Skeletal muscle tissue (tissue), 3 donors: ENCODE measurements at regions not wholly inside any gene's neighbourhood (a gene's known extent, or its start where the extent isn't known, plus 50 kb on each side); places are given as distances from the start of the nearest gene placed in this dataset.

ENCODE experiments used
- H3K27ac ChIP-seq: one replicate; pipeline ENCODE4 v1.7.0; 2013; ENCODE audit warnings: mild to moderate bottlenecking, low read depth, low read length, inconsistent platforms
- H3K27me3 ChIP-seq, 3 donors: one replicate each; pipeline ENCODE4 v1.7.0; 2013; ENCODE audit warnings: low read length in 3 of 3; ENCODE audit not compliant: control insufficient read depth in 3 of 3, insufficient read depth in 3 of 3
- H3K36me3 ChIP-seq, 3 donors: one replicate each; pipeline ENCODE4 v1.7.0; 2013; ENCODE audit warnings: low read length in 3 of 3; ENCODE audit not compliant: control insufficient read depth in 3 of 3, insufficient read depth in 3 of 3
- H3K4me1 ChIP-seq, 3 donors: one replicate each; pipeline ENCODE4 v1.7.0; 2013; ENCODE audit warnings: low read length in 3 of 3, mild to moderate bottlenecking in 3 of 3; ENCODE audit not compliant: control insufficient read depth in 3 of 3, insufficient read depth in 3 of 3
- H3K4me3 ChIP-seq, 3 donors: one replicate each; pipeline ENCODE4 v1.7.0; 2013; ENCODE audit warnings: low read length in 3 of 3
- H3K9ac ChIP-seq, 3 donors: one replicate each; pipeline ENCODE4 v1.7.0; 2013; ENCODE audit warnings: low read length in 3 of 3, mild to moderate bottlenecking in 3 of 3, moderate library complexity in 2 of 3, low read depth in 1 of 3
- H3K9me3 ChIP-seq, 3 donors: one replicate each; pipeline ENCODE4 v1.7.0; 2013; ENCODE audit warnings: low read length in 3 of 3; ENCODE audit not compliant: control insufficient read depth in 3 of 3
- donor health status: Osteomylitis.

DNA sequence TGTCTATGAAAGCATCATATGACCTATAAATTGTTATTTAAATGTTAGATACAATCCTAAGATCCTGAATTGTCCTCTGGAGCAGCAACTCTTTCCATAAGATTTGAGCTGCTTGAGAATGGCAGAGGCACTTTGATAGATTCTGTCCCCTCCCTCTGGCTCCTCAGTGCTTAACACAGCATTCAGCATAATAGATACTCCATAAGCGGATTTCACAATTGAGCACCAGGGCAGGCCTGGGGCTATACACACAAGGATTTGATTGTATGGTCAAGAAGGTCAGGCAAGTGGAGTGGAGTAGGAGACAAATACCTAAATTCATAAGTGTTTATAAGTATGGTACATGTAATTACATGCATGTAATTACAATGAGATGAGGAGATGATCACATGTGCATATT, 96.3 kb downstream of the FOXD1 start:
- H3K36me3 ChIP-seq: no peaks in the 10 kb centered on the region
- peaks cover 3 to 8% (median 6%) of the 10 kb centered on the region in 3 donors for H3K27me3 ChIP-seq
- H3K9me3 ChIP-seq: peaks cover 0 to 2% (median 0%) of the 10 kb centered on the region in 3 donors
- H3K4me1 ChIP-seq: no peaks in the 10 kb centered on the region
- H3K4me3 ChIP-seq: no peak overlapping the region
- no peak overlapping the region for H3K27ac ChIP-seq
- H3K9ac ChIP-seq: no peak overlapping the region

- Histone ChIP-seq H3K9me3 (peaks cover 0 to 2% (median 0%) of the 10 kb centered on the region in 3 donors), H3K4me3 (no peak overlapping the region), H3K27me3 (peaks cover 3 to 8% (median 6%) of the 10 kb centered on the region in 3 donors), H3K36me3 (no peaks in the 10 kb centered on the region), H3K9ac (no peak overlapping the region), H3K4me1 (no peaks in the 10 kb centered on the region), H3K27ac (no peak overlapping the region)
Observed at GRCh38 chr5:73351593-73351992, 97.0 kb downstream of the FOXD1 start.

DNA sequence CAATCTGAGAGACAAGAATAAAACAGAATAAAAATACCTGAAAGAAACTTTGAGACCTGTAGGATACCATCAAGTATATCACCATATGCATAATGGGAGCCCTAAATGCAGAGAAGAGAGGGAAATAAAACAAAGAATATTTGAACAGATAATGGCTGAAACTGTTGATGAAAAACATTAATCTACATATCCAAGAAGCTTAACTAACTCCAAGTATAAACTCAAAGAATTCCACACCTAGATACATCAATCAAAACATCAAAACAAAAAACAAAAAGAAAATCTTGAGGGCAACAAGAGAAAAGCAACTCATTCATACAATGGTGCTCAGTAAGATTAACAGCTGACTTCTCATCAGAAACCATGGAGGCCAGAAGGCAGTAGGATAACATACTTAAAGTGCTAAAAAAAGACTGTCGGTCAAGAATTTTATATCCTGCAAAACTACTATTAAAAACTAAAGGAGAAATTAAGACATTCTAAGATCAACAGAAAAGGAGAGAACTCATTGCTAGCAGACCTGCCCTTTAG, 101.6 kb downstream of the FOXD1 start:
- peaks cover 0 to 3% (median 0%) of the 10 kb centered on the region in 3 donors for H3K27me3 ChIP-seq
- H3K4me3 ChIP-seq: no peak overlapping the region
- H3K9ac ChIP-seq: no peak overlapping the region
- H3K9me3 ChIP-seq: peaks cover 0 to 6% (median 0%) of the 10 kb centered on the region in 3 donors
- H3K36me3 ChIP-seq: no peaks in the 10 kb centered on the region
- no peaks in the 10 kb centered on the region for H3K4me1 ChIP-seq
- no peak overlapping the region for H3K27ac ChIP-seq

DNA sequence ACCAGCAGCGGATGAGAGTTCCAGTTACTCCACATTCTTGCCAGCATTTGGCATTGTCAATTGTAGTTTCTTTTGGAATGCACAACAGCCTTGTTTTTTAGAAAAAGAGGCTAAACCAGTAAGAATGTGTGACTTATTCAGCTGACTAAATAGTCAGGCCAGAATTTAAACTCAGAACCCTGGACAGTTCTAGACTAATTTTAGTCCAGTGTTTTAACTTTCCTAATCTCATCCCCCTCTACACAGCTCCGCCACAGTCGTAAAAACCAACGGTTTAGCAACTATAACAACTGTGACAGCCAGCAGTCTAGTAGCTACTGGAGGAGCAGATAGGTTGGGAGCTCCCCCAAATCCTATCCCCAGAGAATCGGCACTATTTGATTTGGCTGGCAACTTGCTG, 103.7 kb downstream of the FOXD1 start:
- Histone ChIP-seq H3K36me3 (no peaks in the 10 kb centered on the region), H3K4me1 (no peaks in the 10 kb centered on the region), H3K27me3 (peaks cover 9 to 10% (median 9%) of the 10 kb centered on the region in 3 donors), H3K9me3 (peaks cover 0 to 7% (median 3%) of the 10 kb centered on the region in 3 donors), H3K27ac (no peak overlapping the region), H3K4me3 (no peak overlapping the region), H3K9ac (no peak overlapping the region)

DNA sequence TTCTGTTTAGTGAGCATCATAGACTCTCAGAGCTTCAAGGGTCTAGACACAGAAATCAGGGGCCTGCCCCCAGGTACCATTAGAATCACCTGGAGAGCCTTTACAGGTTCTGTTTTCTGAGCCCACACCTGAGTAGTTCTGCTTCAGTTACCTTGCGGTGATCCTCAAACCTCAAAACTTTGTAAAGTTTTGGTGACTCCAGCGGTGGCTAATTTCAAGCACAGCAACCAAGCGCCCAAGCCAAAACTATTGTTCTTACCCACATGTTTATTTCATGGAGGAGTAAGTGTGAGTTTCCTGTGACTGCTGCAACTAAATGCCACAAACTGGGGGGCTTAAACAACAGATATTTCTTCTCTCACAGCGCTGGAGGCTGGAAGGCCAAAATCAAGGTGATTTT, 108.9 kb downstream of the FOXD1 start:
- Histone ChIP-seq H3K4me3 (no peak overlapping the region), H3K4me1 (no peaks in the 10 kb centered on the region), H3K27me3 (peaks cover 20 to 40% (median 22%) of the 10 kb centered on the region in 3 donors), H3K9ac (no peak overlapping the region), H3K36me3 (no peaks in the 10 kb centered on the region), H3K9me3 (peaks cover 0 to 3% (median 3%) of the 10 kb centered on the region in 3 donors), H3K27ac (no peak overlapping the region)

DNA sequence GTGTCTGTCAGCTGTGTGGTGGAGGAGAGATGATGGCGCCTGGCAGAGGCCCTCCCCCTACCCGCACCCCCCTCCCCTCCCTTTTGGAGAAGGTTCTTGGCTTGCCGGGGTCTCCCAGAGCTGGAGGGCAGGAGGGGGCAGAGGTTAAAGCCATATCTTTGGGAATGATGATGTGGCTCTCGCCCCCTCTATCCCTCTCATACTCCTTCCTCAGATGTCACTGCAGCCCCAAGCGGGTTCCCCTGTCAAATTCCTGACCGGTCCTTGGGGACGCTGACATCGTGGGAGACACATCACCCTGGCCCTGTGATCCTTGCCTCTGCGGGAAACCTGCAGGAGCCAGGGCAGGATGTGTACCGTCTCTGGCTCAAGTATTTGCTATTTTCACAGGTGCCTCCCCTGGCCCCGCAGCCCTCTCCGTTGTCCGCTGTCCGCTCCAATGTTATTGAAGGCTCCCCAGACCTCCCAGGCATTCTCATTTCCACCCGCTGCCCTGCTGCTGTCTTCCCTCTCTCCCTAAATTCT, 109.5 kb downstream of the FOXD1 start:
- H3K4me1 ChIP-seq: no peaks in the 10 kb centered on the region
- peaks cover 20 to 40% (median 22%) of the 10 kb centered on the region in 3 donors for H3K27me3 ChIP-seq
- H3K9me3 ChIP-seq: peaks cover 0 to 3% (median 3%) of the 10 kb centered on the region in 3 donors
- no peak overlapping the region for H3K27ac ChIP-seq
- no peak overlapping the region for H3K4me3 ChIP-seq
- H3K9ac ChIP-seq: no peak overlapping the region
- no peaks in the 10 kb centered on the region for H3K36me3 ChIP-seq

- H3K4me1 ChIP-seq: no peaks in the 10 kb centered on the region
- H3K4me3 ChIP-seq: no peak overlapping the region
- peaks cover 0 to 3% (median 3%) of the 10 kb centered on the region in 3 donors for H3K9me3 ChIP-seq
- no peaks in the 10 kb centered on the region for H3K36me3 ChIP-seq
- no peak overlapping the region for H3K9ac ChIP-seq
- H3K27me3 ChIP-seq: peaks cover 20 to 44% (median 22%) of the 10 kb centered on the region in 3 donors
- no peak overlapping the region for H3K27ac ChIP-seq
Observed at GRCh38 chr5:73338256-73339050, 110.1 kb downstream of the FOXD1 start.

DNA sequence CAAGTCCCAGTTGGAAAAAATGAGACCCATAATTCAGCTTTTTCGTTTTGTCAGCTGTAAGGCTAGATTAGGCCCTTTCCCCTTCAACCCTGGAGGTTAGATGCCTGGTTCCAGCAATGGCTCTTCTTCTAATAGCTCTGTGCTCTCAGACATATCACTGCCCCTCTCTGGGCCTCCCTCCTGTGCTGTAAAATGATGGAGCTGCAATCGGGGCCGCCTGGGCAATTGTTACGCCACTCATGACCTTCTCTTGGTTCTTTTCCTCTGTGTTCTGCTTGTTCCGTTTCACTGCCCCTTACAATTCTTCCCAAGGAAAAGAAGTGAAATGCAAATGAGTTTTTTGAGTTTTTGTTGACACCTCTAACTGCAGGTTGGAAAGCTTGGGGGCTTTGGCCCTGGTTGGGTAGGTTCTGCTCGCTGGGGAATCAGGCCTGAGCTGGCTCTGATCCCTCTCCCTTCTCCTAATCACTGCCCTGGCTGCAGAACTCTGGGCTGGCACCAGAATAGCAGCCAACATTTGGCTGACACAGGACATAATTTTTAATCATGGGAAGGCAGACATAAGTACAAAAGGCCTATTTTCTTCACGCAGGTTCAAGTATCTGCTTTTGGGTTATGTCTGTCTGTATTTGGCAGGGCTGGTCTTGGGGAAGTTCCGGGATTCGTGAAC, 110.9 kb downstream of the FOXD1 start:
- H3K4me1 ChIP-seq: no peaks in the 10 kb centered on the region
- no peaks in the 10 kb centered on the region for H3K36me3 ChIP-seq
- no peak overlapping the region for H3K27ac ChIP-seq
- H3K4me3 ChIP-seq: no peak overlapping the region
- H3K9me3 ChIP-seq: peaks cover 0 to 3% (median 3%) of the 10 kb centered on the region in 3 donors
- H3K9ac ChIP-seq: no peak overlapping the region
- peaks cover 20 to 45% (median 22%) of the 10 kb centered on the region in 3 donors for H3K27me3 ChIP-seq

- H3K27ac ChIP-seq: no peak overlapping the region
- H3K36me3 ChIP-seq: no peaks in the 10 kb centered on the region
- H3K4me3 ChIP-seq: no peak overlapping the region
- H3K9me3 ChIP-seq: peaks cover 0 to 11% (median 3%) of the 10 kb centered on the region in 3 donors
- peaks cover 20 to 45% (median 22%) of the 10 kb centered on the region in 3 donors for H3K27me3 ChIP-seq
- H3K4me1 ChIP-seq: no peaks in the 10 kb centered on the region
- no peak overlapping the region for H3K9ac ChIP-seq
Observed at GRCh38 chr5:73336366-73336765, 112.2 kb downstream of the FOXD1 start.
